Astrocyte of the spinal cord (primary cell): ENCODE measurements at regions not wholly inside any gene's neighbourhood (a gene's known extent, or its start where the extent isn't known, plus 50 kb on each side); places are given as distances from the start of the nearest gene placed in this dataset.
"Not testable (repeated sequence)": the region's sequence is repeated elsewhere in the genome, so short reads cannot be mapped to it uniquely, and the experiment has no call there.

Source experiments
- DNase-seq: peaks from one replicate; pipeline ENCODE4 v3.0.0; 2011; ENCODE audit warnings: low read depth, low spot score
- H3K4me3 ChIP-seq: 2 replicates; pipeline ENCODE4 v1.5.1; 2011; ENCODE audit warnings: low read depth, mild to moderate bottlenecking, low read length, moderate library complexity
- CTCF ChIP-seq: IDR thresholded peaks from 2 replicates; pipeline ENCODE4 v1.5.1; 2012; ENCODE audit warnings: low read depth, mild to moderate bottlenecking, low read length, inconsistent platforms
- in situ Hi-C: cut with HindIII; loops from 2 replicates; pipeline ENCODE4 v1.10.0; 2017; ENCODE audit warnings: low sequenced_read_pairs

- H3K4me3 ChIP-seq, DNase-seq, in situ Hi-C loops: not testable (repeated sequence)
Measured at GRCh38 chr2:181737302-181737701, 57.0 kb upstream of the NEUROD1 start.

GRCh38 chr2:181738074-181738473, 57.8 kb upstream of the NEUROD1 start:
- in situ Hi-C loops, result no loop called here
- TF ChIP-seq CTCF, result peak; percentile 50
- H3K4me3 ChIP-seq, result no peak overlapping the region
- peak; percentile 27 for DNase-seq

- in situ Hi-C loops, result no loop called here
- no peak overlapping the region for H3K4me3 ChIP-seq
- DNase-seq, result no peak
- no peak for TF ChIP-seq CTCF
Measured at GRCh38 chr2:181738563-181738962, 58.2 kb upstream of the NEUROD1 start.

GRCh38 chr2:181741756-181742155, 61.4 kb upstream of the NEUROD1 start:
- in situ Hi-C loops, result no loop called here

GRCh38 chr2:181742361-181742760, 62.0 kb upstream of the NEUROD1 start:
- in situ Hi-C loops, result no loop called here
- DNase-seq, result no peak
- no peak overlapping the region for H3K4me3 ChIP-seq
- no peak for TF ChIP-seq CTCF

More at GRCh38 chr2:181741756-181742155, 61.4 kb upstream of the NEUROD1 start:
- no peak for TF ChIP-seq CTCF
- H3K4me3 ChIP-seq, result no peak overlapping the region
- no peak for DNase-seq

GRCh38 chr2:181742922-181743722, 62.8 kb upstream of the NEUROD1 start:
- peak; percentile 73 for DNase-seq
- H3K4me3 ChIP-seq, result no peak overlapping the region
- TF ChIP-seq CTCF, result peak; percentile 58
- in situ Hi-C loops, result no loop called here

- no peak for TF ChIP-seq CTCF
- in situ Hi-C loops, result no loop called here
- no peak overlapping the region for H3K4me3 ChIP-seq
- no peak for DNase-seq
Measured at GRCh38 chr2:181743723-181744031, 63.4 kb upstream of the NEUROD1 start.
